Ectodermal cell (in vitro differentiated cells): ENCODE measurements at regions not wholly inside any gene's neighbourhood (a gene's known extent, or its start where the extent isn't known, plus 50 kb on each side); places are given as distances from the start of the nearest gene placed in this dataset.
A peak's percentile ranks its signal among the peaks of the same experiment; 100 is the strongest.

ENCODE experiments used
- H3K27ac ChIP-seq: 2 replicates; pipeline ENCODE4 v1.7.0; 2013; ENCODE audit warnings: mild to moderate bottlenecking, low read depth, low read length; ENCODE audit not compliant: insufficient read depth, poor library complexity, severe bottlenecking
- H3K27me3 ChIP-seq: 2 replicates; pipeline ENCODE4 v1.7.0; 2013; ENCODE audit warnings: mild to moderate bottlenecking, low read length; ENCODE audit not compliant: insufficient read depth, control insufficient read depth, poor library complexity, severe bottlenecking
- H3K36me3 ChIP-seq: one replicate; pipeline ENCODE4 v1.7.0; 2013; ENCODE audit warnings: low read length; ENCODE audit not compliant: control insufficient read depth, insufficient read depth
- H3K4me1 ChIP-seq: one replicate; pipeline ENCODE4 v1.7.0; 2013; ENCODE audit warnings: low read length; ENCODE audit not compliant: control insufficient read depth, insufficient read depth
- H3K4me3 ChIP-seq: 2 replicates; pipeline ENCODE4 v1.7.0; 2013; ENCODE audit warnings: low read depth, low read length, control low read depth; ENCODE audit not compliant: insufficient read depth
- H3K9me3 ChIP-seq: 2 replicates; pipeline ENCODE4 v1.7.0; 2013; ENCODE audit warnings: mild to moderate bottlenecking, low read length, moderate library complexity; ENCODE audit not compliant: control insufficient read depth
- WGBS, 2 experiments: methylation state at CpG; one replicate each; pipeline ENCODE4 v1.1.7; 2013; ENCODE audit warnings: missing lambda C conversion rate in 2 of 2; 5-methylcytosine and 5-hydroxymethylcytosine counted together

DNA sequence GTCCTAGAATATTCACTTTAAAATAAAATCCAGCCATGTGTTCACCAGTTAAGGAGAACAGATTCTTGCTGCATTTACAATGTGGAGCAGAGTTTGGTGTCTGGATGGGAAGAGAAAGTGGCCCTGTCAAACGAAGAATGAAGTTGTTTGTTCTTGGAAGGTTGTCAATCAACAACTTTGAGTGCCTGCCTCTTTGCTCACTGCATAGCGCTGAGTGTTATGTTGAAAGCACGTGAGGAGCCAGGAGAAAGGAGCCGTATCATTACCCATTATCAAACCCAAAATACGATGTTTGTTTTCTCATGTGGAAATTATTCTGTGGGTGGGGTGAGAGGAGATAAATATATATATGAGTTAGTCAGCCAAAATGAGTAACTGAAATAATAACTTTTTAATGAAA lies 492.5 kb upstream of the POU3F3 start:
- no peaks in the 10 kb centered on the region for H3K36me3 ChIP-seq
- H3K27me3 ChIP-seq = no peaks in the 10 kb centered on the region
- no peak overlapping the region for H3K27ac ChIP-seq
- WGBS, 2 experiments = 74 to 77% methylated on average over 2 to 4 of the region's 5 CpGs
- H3K4me1 ChIP-seq = no peaks in the 10 kb centered on the region
- no peaks in the 10 kb centered on the region for H3K9me3 ChIP-seq
- H3K4me3 ChIP-seq = no peak overlapping the region

DNA sequence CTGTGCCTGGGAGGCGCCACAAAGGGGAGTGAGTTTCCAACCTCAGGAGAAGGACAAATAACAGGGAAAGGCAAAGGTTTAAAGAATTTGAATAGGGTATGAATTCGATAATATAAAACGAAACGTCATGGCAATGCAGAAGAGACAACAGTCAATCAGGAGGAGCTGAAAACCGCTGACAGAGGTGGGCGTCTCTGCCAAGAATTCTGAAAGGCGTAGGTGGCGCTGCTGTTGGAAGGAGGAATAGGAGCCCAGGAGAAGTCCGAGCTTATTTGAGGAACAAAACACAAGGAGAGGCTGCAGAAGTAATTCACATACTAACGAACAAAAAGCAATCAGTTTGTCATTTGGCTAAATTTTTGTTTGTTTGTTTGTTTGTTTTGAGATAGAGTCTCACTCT lies 485.8 kb upstream of the POU3F3 start:
- H3K4me3 ChIP-seq = no peak overlapping the region
- WGBS, 2 experiments = 86 to 87% methylated on average over 10 of the region's 10 CpGs

DNA sequence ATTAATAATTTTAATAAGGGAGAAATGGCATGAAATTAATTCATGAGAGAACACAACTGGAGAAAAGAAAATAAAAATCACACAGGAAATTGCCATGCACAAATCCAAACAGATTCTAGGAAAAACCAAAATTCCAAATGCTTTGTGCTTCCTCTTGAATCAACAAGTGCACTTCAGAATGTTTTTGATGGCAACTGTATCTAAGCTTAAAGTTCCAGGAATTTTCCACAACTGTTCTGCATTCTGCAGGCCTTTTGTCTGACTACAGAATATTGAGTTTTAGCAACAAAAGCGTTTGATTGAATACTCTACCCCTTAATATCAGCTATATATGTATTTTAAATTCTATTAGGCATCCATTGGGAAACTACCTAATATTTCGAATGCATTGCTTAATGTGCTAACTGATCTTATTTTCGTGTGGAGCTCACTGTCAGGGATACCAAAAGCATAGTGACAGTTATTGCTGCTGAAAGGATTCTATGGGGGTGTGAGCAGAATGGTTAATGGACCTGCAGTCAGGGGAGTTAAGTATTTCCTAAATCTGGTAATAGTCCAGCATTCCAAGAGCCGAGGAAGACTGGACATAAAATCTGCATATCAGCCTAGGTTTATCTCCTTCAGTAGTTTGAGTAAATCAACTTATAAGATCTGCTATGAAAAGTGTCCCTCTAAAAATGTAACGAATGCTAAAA lies 482.7 kb upstream of the POU3F3 start:
- 68 to 83% methylated on average over 4 to 5 of the region's 5 CpGs for WGBS, 2 experiments

More for the DNA sequence above, 485.8 kb upstream of the POU3F3 start:
- no peaks in the 10 kb centered on the region for H3K36me3 ChIP-seq
- H3K27ac ChIP-seq = no peak overlapping the region
- H3K4me1 ChIP-seq = no peaks in the 10 kb centered on the region
- no peaks in the 10 kb centered on the region for H3K9me3 ChIP-seq
- H3K27me3 ChIP-seq = no peaks in the 10 kb centered on the region

DNA sequence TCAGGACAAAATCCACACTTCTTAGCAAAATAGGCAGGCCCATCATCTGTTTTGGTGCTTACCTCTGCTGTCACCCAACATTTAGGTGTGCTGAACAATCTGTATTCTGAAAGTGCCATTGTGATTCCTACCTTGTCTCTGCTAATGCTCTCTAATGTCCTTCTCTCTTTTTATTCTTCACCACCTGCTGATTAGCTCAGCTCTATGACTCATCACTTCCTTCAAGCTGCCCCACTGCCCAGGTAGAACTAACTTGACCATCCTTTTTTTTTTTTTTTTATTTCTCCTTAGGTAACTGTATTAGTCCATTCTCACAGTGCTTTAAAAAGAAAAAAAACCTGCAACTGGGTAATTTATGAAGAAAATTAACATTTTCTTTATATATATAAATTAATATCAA lies 478.7 kb upstream of the POU3F3 start:
- H3K4me3 ChIP-seq = no peak overlapping the region
- H3K36me3 ChIP-seq = no peaks in the 10 kb centered on the region
- H3K9me3 ChIP-seq = no peaks in the 10 kb centered on the region
- no peaks in the 10 kb centered on the region for H3K27me3 ChIP-seq
- no peaks in the 10 kb centered on the region for H3K4me1 ChIP-seq
- H3K27ac ChIP-seq = no peak overlapping the region

More for the DNA sequence above, 482.7 kb upstream of the POU3F3 start:
- H3K27ac ChIP-seq = no peak overlapping the region
- no peaks in the 10 kb centered on the region for H3K9me3 ChIP-seq
- H3K27me3 ChIP-seq = no peaks in the 10 kb centered on the region
- H3K4me3 ChIP-seq = no peak overlapping the region
- H3K36me3 ChIP-seq = no peaks in the 10 kb centered on the region
- H3K4me1 ChIP-seq = no peaks in the 10 kb centered on the region

DNA sequence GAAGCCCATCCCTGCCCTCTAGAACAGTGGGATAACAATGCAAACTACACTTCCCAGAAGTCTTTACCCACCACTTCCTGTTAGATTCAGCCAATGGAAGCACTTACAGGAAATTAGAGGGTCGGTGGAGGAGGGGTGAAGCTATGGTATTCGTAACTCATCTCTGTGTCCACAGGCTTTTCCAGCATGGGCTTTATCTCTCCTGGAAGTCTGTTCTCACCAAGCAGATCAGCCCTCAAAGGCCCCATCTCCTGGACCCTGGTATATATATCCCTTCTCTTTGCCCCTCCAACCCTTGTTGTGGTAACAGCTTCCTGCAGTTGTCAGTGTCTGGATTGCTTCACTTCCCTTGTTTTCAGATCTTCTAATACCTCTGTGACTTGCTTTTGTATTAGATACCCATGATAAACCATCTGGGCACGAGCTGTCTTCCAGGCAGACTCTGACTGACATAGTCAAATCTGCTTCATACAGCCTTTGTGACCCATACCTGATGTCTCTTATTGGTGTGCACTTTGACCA lies 475.0 kb upstream of the POU3F3 start:
- no peaks in the 10 kb centered on the region for H3K36me3 ChIP-seq
- peak overlapping the region; percentile 16 for H3K4me3 ChIP-seq
- H3K4me1 ChIP-seq = no peaks in the 10 kb centered on the region
- H3K9me3 ChIP-seq = no peaks in the 10 kb centered on the region
- H3K27ac ChIP-seq = no peak overlapping the region
- H3K27me3 ChIP-seq = no peaks in the 10 kb centered on the region
- WGBS, 2 experiments = 72 to 83% methylated on average over 3 of the region's 3 CpGs

DNA sequence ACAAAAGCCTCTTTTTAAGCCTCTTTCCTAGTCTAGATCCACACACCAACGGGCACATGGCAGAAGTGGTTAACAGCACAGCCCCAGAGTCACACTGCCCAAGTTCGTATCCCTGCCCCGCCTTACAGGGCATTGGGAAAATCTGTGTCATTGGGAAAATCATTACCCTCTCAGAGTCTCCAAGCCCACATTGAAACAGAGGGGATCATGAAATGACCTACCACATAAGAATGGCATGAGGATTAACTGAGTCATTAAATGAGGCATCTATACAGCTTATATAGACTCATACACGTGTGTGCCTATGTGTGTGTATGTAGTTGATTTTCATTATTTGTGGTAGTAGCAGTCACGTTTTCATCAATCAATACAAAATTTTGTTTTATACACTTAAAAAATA lies 469.0 kb upstream of the POU3F3 start:
- H3K4me3 ChIP-seq = no peak overlapping the region
- 94 to 96% methylated on average over 4 of the region's 5 CpGs for WGBS, 2 experiments
- no peaks in the 10 kb centered on the region for H3K27me3 ChIP-seq
- H3K4me1 ChIP-seq = no peaks in the 10 kb centered on the region
- H3K27ac ChIP-seq = no peak overlapping the region
- no peaks in the 10 kb centered on the region for H3K9me3 ChIP-seq
- H3K36me3 ChIP-seq = no peaks in the 10 kb centered on the region

DNA sequence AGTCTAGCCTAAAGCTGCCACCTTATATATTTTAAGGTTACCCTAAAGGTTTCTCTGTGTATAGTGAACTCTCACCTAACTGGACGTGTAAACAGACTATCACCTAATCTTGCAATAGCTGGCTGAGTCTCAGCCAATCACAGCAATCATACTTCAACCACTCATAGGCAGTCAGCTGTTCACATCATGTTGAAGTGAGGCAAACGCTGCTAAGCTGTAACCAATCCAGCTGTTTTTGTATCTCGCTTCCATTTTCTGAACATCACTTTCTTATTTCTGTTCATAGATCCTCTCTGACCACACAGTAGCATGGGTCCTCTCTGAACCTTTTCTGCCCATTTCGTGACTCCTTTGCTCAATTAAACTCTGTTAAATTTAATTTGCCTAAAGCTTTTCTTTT lies 468.2 kb upstream of the POU3F3 start:
- Histone ChIP-seq H3K9me3 (no peaks in the 10 kb centered on the region), H3K4me3 (no peak overlapping the region), H3K27me3 (no peaks in the 10 kb centered on the region), H3K27ac (no peak overlapping the region), H3K4me1 (no peaks in the 10 kb centered on the region), H3K36me3 (no peaks in the 10 kb centered on the region)
- WGBS, 2 experiments = 94 to 95% methylated on average over 4 of the region's 4 CpGs

DNA sequence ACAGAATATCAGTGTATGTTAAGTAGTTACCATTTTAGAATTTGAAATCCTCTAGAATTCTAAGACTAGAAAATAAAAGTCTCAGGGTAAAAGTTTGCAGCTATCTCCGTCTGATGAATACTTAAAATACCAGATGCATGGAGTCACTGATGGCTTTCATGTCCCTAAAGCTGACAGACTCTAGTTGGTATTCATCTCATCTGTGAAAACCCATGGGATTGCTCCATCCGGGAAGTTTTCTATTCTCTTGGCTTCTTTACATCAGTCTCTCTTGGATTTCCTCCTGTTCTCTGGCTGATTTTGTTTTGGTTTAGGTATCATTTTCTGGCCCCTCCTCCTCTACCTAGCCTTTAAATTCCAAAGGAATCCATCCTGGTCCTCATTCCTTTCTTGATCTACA lies 465.6 kb upstream of the POU3F3 start:
- H3K4me3 ChIP-seq = no peak overlapping the region
- H3K9me3 ChIP-seq = no peaks in the 10 kb centered on the region
- WGBS, 2 experiments = 86 to 91% methylated on average over 2 of the region's 2 CpGs
- no peak overlapping the region for H3K27ac ChIP-seq
- no peaks in the 10 kb centered on the region for H3K36me3 ChIP-seq
- no peaks in the 10 kb centered on the region for H3K4me1 ChIP-seq
- no peaks in the 10 kb centered on the region for H3K27me3 ChIP-seq

DNA sequence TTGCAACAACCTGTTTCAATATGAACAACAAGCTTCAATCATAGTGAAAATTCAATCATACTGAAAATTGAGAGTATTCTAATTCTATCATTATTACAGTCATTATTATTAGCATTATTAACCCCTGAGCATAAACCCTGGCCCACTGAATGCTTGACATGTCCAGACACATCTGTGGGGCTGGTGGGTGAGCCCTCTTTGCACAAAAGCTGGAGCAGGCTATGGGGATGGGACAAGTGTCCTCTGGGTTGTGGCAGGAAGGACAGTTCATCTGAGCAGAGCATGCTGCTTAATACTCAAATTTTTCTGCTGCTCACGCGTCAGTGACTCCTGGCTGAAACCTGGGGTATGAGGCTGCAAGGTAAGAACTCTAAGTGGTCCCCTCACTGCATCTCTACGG lies 451.1 kb upstream of the POU3F3 start:
- H3K4me1 ChIP-seq = peaks cover under 1% of the 10 kb centered on the region
- H3K27me3 ChIP-seq = no peaks in the 10 kb centered on the region
- H3K27ac ChIP-seq = no peak overlapping the region
- H3K9me3 ChIP-seq = no peaks in the 10 kb centered on the region
- H3K36me3 ChIP-seq = no peaks in the 10 kb centered on the region
- WGBS, 2 experiments = 91 to 93% methylated on average over 3 of the region's 3 CpGs
- no peak overlapping the region for H3K4me3 ChIP-seq

DNA sequence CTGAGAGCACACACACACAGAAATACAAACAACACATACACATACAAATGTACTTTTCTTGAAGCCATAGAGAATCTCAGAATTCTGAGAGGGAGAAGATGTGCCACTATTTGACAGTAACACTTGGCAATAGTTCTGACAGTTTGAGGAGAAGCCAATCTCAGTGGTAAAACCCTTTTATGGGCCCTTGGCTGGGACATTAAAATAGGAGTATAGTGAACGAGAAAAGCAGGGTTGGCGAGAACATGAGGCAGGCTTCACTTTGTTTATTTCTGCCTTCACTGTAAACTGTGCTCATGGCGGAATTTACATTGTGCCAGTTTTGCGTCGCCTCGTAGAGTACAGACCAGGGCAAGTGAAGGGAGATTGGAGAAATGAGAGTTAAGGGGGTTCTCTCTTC lies 449.4 kb upstream of the POU3F3 start:
- Histone ChIP-seq H3K36me3 (no peaks in the 10 kb centered on the region), H3K27me3 (no peaks in the 10 kb centered on the region), H3K4me1 (peaks cover 11% of the 10 kb centered on the region), H3K27ac (no peak overlapping the region), H3K4me3 (no peak overlapping the region), H3K9me3 (no peaks in the 10 kb centered on the region)
- 96 to 97% methylated on average over 6 of the region's 6 CpGs for WGBS, 2 experiments
